Transverse colon (tissue), 4 donors: ENCODE measurements at regions not wholly inside any gene's neighbourhood (a gene's known extent, or its start where the extent isn't known, plus 50 kb on each side); places are given as distances from the start of the nearest gene placed in this dataset.

ENCODE experiments used
- EP300 ChIP-seq: sonication (generic); formaldehyde crosslinking; IDR thresholded peaks from one replicate; pipeline ENCODE4 v1.6.1; 2017; ENCODE audit warnings: antibody characterized with exemption, low read depth
- POLR2A ChIP-seq: fragments of 450-650 bp; IDR thresholded peaks from one replicate; pipeline ENCODE4 v1.6.1; 2016; ENCODE audit warnings: antibody characterized with exemption, mild to moderate bottlenecking, moderate library complexity
- POLR2AphosphoS5 ChIP-seq, 3 donors: sonication (generic); formaldehyde crosslinking; IDR thresholded peaks; one replicate each; pipeline ENCODE4 v1.6.1; 2016; ENCODE audit warnings: antibody characterized with exemption in 3 of 3
- TF ChIP-seq, protein P1 (sequence below), 5 experiments: fragments of 200-600 bp in 3 of 5; fragments of 450-650 bp in 2 of 5; sonication (generic) in 3 of 5; IDR thresholded peaks; 1 replicate in 2 of 5; 2 replicates in 3 of 5; pipeline ENCODE4 v1.5.1; 2016 to 2017; ENCODE audit warnings: antibody characterized with exemption in 5 of 5, inconsistent platforms in 3 of 5, mild to moderate bottlenecking in 2 of 5, moderate library complexity in 1 of 5

- TF ChIP-seq, protein P1, sequence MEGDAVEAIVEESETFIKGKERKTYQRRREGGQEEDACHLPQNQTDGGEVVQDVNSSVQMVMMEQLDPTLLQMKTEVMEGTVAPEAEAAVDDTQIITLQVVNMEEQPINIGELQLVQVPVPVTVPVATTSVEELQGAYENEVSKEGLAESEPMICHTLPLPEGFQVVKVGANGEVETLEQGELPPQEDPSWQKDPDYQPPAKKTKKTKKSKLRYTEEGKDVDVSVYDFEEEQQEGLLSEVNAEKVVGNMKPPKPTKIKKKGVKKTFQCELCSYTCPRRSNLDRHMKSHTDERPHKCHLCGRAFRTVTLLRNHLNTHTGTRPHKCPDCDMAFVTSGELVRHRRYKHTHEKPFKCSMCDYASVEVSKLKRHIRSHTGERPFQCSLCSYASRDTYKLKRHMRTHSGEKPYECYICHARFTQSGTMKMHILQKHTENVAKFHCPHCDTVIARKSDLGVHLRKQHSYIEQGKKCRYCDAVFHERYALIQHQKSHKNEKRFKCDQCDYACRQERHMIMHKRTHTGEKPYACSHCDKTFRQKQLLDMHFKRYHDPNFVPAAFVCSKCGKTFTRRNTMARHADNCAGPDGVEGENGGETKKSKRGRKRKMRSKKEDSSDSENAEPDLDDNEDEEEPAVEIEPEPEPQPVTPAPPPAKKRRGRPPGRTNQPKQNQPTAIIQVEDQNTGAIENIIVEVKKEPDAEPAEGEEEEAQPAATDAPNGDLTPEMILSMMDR (IDR thresholded peaks at IDR 0.05): no peak
- TF ChIP-seq POLR2A: no peak
- TF ChIP-seq EP300: no peak
- TF ChIP-seq POLR2AphosphoS5 (IDR thresholded peaks at IDR 0.05): no peak
These were observed 383.3 kb upstream of the PRR16 start for GRCh38 chr5:120080781-120081180.
